WTC11 (cell line): ENCODE measurements at regions not wholly inside any gene's neighbourhood (a gene's known extent, or its start where the extent isn't known, plus 50 kb on each side); places are given as distances from the start of the nearest gene placed in this dataset.

Experiments used
- CTCF ChIP-seq: fragments of 200-600 bp; IDR thresholded peaks from 2 replicates; pipeline ENCODE4 v1.8.0; 2022; ENCODE audit warnings: antibody characterized with exemption
- E2F4 ChIP-seq: sonication (generic); formaldehyde crosslinking; IDR thresholded peaks from 2 replicates; pipeline ENCODE4 v1.8.1; 2022; ENCODE audit warnings: low read depth, mild to moderate bottlenecking, moderate library complexity, missing genetic modification reagents, borderline replicate concordance
- HMGXB4 ChIP-seq: sonication (generic); formaldehyde crosslinking; IDR thresholded peaks from 2 replicates; pipeline ENCODE4 v1.8.1; 2023; ENCODE audit warnings: mild to moderate bottlenecking, moderate library complexity, missing genetic modification reagents
- MLX ChIP-seq: sonication (generic); formaldehyde crosslinking; IDR thresholded peaks from 2 replicates; pipeline ENCODE4 v1.8.1; 2023; ENCODE audit warnings: mild to moderate bottlenecking, missing genetic modification reagents, moderate library complexity
- USF2 ChIP-seq: sonication (generic); formaldehyde crosslinking; IDR thresholded peaks from 2 replicates; pipeline ENCODE4 v1.8.1; 2023; ENCODE audit warnings: mild to moderate bottlenecking, missing genetic modification reagents, moderate library complexity
- ZSCAN18 ChIP-seq: fragments of 250-450 bp; sonication (Bioruptor Pico); IDR thresholded peaks from 2 replicates; pipeline ENCODE4 v2.1.2; 2022; ENCODE audit warnings: mild to moderate bottlenecking, moderate library complexity

- TF ChIP-seq CTCF (no peak), E2F4 (CRISPR knock-in tag) (no peak), USF2 (no peak), ZSCAN18 (CRISPR knock-in tag) (no peak), MLX (no peak), HMGXB4 (CRISPR knock-in tag) (no peak)
These were observed 131.3 kb downstream of the FHDC1 start for GRCh38 chr4:153067376-153067775.
